GM19395 (cell line): ENCODE measurements at regions not wholly inside any gene's neighbourhood (a gene's known extent, or its start where the extent isn't known, plus 50 kb on each side); places are given as distances from the start of the nearest gene placed in this dataset.

Experiments used
- ATAC-seq: cut with Tn5 transposase; IDR thresholded peaks from one replicate; pipeline ENCODE4 v1.9.1; 2021; ENCODE audit warnings: mild to moderate bottlenecking, moderate library complexity; ENCODE audit not compliant: unreplicated experiment

DNA sequence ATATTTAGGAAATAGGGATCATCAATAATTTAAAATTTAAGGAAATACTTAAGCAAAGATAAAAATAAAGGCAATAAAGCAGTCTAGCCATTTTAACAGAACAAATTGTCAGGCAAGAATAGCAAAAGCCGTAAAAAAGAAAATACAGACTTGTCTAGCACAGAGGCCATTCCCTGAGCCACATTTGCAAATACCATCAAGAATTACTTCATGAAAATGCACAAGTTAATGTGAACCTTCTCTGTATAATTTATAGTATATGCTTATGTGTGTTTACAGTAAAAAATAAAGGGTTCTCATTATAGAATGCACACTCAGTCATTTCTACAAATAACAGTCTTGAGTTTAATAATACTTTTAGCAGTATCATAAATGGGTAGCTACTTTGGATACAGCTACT is 505.9 kb upstream of the CPEB2 start:
- ATAC-seq, result no peak

DNA sequence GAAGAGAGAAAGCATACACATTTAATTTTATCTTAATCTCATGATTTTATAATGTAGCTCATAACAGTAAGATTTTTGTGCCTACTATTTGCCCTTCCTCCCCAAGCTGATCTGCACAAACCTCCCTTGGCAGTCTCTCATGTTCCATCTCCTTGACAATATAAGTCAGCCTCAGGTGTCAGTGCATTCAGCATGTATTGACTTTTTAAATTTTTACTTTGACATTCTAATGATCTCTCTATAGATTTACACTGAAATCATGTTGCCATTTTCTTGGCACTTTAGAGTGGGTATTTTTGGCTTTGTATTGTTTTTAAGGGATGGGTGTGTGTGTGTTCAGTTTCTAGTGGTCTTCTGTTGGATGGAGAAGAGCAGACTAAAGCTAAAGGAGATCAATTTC is 505.3 kb upstream of the CPEB2 start:
- ATAC-seq, result no peak

DNA sequence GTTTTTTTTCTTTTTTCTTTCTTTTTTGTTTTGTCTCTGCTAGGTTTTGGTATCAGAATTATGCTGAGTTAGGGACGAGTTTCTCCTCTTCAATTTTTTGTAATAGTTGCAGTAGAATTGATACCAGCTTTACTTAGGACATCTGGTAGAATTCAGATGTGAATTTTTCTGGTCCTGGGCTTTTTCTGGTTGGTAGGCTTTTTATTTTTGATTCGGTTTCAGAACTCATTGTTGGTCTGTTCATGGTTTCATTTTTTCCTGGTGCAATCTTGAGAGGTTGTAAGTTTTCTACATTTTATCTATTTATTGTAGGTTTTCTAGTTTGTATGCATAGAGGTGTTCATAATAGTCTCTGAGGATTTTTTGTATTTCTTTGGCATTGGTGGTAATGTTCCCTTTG is 498.1 kb upstream of the CPEB2 start:
- ATAC-seq, result no peak

DNA sequence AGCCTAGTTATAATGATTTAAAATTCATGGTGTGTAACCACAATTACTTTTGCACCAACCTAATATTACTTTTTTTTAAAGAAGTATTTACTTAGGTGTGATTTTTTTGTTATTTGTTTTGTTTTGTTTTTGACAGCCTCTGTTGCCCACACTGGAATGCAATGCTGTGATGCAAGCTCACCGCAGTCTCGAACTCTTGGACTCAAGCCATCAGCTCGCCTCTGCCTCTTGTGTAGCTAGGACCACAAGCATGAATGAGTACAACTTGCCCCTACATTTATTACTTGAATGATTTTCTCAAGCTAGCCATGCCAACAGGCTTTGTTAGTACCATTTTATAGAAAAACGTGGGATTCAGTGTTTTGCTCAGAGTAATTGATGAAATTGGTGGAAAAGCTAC is 488.8 kb upstream of the CPEB2 start:
- ATAC-seq, result no peak

DNA sequence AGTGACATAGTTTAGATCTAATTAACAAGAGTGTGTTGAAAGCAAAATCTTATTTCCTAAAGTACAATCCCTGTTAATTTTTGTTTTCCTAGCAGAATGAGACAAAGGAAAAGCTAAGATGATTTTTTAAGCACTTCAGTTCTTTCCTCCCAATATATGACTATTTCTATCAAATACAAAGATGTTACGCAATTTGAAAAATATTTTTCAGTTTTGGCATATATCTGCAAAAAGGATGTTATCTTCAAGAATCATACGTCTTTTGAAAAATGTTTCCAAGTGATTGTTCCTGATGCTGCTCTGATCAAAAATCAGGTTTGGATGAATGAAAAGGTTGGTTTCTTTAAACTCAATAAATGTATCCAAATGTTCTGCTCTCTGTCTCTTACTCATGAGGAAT is 486.7 kb upstream of the CPEB2 start:
- no peak for ATAC-seq

DNA sequence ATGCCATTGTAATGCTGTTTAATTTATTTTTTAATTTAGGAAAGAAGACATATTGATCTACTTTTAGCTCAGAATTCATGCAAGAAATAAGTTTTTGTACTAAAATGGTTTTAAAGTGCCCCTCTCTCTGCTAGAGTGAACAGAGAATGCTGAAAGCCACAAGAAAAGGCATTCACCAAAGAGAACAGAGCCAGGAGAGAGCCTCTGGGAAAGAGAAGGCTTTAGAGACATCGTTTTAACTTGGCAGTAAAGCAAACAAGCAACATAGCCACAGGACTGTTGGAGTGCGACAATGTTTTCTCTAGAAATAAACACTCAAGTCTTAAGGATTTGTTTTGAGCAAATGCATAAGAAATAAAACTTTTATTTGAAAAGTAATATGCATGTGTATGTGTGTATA is 484.1 kb upstream of the CPEB2 start:
- ATAC-seq, result no peak

DNA sequence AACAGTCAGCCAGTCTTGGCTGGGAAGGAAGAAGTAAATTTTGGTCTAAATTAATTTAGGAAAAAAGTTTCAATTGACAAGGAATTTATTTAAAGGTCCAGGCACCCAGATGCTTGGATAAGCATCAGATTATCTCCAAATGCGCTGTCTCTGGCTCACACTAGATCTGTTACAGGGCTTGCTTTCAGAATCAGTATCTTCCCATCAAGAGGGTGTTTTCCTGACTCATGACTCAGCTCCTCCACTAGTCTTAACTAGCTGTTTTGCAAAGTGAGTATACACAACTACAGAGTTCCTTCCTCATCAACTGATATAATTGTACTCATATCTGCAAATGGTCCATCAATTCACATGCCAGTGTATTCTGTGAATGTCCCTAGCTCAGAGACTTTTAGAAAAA is 482.1 kb upstream of the CPEB2 start:
- ATAC-seq, result no peak

DNA sequence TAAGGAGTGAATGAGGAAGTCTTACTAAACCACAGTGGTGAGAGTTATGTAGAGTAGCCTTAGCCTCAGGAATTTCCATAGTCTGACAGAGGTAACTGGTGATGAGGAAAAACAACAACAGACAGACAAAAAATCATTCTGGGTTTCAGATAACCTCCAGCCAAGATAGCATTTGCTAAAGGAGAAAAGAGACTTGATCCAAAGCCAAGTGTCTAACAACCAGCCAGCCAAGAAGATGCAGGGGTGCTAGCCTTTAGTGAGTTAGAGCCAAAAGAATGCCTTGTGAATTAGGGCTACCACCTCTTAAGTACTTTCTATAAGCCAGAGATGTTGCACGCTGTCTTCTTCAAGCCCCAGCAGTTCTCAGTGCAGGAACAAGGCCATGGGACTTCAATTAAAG is 478.0 kb upstream of the CPEB2 start:
- ATAC-seq, result no peak

DNA sequence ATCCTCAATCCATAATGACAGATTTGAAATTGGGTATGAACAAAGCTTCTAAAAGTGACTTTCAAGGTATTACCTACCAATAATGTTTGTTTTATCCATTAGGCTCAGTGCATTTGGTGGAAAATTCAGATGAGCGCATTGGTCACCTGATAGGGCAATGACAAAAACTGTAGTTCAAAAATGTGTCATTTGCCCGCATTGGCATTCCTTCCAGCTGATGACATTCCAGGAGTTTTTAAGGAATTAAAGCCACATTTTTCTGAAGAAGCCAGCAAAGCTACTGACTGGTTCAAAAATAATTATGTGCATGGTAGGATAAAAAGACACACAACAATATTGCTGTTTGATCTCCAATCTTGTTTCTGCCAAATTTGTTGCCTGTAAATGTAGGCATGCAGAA is 473.4 kb upstream of the CPEB2 start:
- ATAC-seq, result no peak

DNA sequence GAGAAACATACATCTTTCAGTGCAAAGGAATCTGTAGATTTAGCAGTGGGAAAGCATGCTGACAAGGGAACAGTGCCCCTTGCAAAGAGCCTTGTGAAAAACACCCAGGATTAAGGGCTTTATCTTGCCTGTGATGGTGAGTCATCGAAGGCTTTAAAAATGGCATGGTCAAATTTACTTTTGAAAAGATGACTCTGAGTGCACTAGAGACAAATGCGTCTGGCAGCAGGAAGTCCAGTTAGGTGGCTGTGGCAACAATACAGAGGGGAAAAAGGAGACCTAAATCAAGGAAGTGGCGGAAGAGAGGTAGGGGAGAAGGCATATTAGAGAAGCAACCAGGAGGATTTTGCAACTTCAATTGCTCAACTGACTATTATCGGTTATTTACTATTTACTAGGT is 472.6 kb upstream of the CPEB2 start:
- ATAC-seq, result no peak

DNA sequence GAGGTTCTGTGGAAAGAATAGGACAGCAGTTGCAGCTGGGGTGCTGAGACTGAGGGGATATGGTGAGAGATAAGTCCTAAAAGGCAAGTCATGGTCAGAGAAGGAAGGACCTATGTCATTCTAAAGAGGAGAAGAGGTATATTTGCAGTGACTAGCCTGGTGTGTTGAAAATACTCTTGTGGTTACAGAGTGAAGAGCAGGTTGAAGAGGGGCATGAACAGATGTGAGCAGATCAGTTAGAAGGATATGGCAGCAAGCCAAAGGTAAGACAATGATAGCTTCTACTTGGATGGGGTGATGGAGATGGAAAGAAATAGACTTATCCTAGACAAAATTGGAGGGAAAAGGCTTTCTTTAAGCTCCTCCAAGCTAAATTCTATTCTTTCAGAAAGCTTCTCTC is 469.8 kb upstream of the CPEB2 start:
- no peak for ATAC-seq

DNA sequence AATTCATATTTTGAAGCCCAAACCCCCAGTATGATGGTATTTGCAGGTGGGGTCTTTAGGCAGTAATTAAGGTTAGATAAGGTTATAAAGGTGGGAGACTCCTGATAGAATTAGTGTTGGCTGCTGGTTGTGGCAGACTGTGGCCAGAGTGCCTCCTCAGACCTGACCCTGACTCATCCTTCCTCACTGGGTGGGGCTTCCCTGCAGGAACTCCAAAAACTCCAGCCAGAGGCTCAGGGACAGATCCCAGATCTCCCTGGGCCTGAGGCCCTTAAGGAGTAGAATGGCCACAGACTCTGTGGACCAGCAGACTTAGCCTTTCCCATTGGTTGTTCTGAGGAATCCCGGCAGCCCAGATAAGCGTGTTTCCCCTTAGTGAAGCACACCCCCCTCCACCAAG is 463.0 kb upstream of the CPEB2 start:
- ATAC-seq, result no peak

DNA sequence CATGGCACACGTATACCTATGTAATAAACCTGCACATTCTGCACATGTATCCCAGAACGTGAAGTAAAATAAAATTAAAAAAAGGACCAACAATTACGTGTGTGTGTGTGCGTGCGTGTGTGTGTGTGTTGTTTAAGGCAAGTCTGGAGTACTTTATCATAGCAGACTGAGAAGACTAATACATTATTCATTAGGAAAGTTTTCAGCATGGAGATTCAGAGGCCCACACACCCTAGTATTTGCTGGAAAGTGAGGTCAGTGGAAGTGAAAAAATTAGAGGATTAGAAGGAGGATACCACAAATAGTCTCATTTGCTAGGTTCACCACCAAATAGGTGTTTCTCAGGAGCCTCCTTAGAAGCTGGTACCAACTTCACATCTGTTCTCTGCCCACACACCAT is 457.1 kb upstream of the CPEB2 start:
- no peak for ATAC-seq

DNA sequence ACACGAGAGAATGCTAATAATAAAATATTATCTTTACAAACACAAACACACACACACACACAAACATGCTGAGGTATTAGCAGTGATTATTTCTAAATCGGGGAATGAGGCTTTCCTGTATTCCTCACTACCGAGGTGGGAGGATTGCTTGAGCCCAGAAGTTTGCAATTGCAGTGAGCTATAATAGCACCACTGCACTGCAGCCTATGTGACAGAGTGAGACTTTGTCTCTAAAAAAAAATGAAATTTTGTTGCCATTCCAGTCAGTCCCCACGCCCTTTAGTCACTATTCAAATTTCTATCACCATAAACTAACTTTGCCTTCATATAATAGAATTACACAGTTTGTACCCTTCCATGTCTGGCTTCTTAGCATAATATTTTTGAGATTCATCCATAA is 456.5 kb upstream of the CPEB2 start:
- ATAC-seq, result no peak

DNA sequence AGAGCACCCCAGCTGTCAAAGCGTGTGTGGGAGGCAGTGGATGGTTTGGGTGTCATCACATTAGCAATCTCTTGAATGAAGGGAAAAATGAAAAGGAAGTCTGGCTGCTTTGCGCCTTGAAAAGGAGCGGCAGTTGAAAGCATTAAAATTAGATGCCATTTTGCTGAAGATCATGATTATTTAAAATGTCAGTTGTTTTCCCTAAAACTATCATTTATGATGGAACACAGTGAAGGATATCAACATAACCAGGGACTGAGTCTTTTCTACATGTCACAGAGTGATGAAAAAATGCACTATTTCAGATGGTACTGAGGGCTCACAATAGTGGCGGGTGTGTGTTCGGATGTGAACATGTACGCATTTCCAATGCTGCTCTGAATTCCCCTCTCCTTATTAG is 450.2 kb upstream of the CPEB2 start:
- no peak for ATAC-seq

DNA sequence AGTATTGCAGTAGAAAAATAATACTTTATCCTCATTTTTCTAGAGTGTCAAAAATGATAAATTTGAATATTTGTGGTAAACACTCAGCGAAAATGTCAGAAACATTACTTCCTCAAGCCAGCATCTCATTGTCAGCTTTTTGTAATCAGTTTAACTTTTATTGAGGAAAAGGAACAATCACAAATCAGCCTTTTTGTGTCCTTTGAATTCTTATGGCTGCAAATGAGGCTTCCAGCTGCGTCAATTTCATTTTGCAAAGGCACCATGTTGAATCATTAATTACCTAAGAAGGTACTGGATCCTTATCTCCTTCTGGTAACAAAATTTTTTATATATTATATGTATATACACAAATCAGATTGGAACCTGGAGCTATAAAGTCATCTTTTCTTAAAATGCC is 442.6 kb upstream of the CPEB2 start:
- ATAC-seq, result no peak

DNA sequence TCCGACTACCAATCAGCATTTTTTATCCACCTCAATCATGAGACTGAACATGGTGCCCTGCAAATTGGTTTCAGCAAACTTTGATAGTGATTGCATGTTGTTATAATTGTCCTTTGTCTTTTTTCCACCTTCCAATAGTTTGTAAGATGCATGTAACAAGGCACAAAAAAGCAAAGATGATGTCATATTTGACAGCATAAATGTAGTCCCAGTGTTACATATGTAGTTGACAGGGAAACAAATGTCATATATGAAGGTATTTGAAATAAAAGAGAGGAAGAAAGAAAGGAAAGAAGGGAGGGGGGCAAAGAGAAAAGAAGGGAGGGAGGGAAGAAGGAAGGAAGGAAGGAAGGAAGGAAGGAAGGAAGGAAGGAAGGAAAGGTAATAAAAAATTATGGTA is 441.7 kb upstream of the CPEB2 start:
- no peak for ATAC-seq

DNA sequence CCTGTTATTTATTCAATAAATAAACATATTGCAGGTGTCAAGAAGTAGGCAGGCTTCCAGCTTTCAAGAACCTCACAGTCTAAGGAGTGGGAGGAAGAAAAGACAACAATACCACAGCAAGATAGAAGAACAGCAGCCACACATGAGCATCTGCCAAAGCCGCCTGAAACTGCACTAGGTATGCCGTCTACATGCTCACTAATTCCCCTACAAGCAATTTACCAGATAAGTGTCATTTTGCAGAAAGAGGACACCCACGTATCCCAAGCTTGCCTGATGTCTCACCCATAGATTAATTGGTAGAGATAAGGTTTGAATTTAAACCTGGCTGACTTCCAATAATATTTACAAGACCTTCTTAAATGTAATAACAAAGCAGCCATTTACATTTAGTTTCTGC is 439.4 kb upstream of the CPEB2 start:
- ATAC-seq, result no peak

DNA sequence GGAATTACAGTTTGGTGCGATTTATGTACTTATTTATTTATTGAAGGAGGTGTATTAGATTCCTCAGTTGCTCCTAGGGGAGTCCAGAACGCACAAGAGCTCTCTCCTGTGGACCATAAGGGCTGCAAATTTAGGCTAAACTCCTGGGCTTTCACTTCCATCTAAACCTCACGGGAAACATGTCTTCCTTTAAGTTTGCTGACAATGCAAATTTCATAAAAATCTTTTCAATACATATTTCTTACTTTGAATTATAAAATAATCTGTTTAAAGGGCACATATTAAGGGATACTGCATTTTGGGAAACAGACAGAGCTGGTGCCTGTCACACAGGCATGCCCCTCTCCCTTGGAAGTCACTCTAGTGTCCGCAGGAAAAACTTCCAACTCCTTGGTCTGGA is 438.0 kb upstream of the CPEB2 start:
- no peak for ATAC-seq

DNA sequence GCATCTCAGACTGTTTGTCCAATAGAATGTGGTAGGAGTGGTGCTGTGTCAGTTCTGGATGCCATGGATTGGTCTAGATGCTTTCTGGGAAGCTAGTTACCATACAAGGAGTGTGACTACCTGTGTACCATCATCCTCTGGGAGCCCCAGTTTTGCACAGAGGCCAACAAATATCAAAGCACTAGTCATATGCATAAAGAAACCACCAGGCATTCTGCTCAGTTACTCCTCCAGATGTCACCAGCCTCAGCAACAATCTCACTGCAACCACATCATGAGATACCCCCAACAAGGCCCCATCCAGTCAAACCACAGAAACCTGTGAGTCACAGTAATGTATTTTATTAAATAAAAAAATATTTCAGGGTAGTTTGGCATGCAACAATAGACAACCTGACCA is 435.8 kb upstream of the CPEB2 start:
- no peak for ATAC-seq

DNA sequence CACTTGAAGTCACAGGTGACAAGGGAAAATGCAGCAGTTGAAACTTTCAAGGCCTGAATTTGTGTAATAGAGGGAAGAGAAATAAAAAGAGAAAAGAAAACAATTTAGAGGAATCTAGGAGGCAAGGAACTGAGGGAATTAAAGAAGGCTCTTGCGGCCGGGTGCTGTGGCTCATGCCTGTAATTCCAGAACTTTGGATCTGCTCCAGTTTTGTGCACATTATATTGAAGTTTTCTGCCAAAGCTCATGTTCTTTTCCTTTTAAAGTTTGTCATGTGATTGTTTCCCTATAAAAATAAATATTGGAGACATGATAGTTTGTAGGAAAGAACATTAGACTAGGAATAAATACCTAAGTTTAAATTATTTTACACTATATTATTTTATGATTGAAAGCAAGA is 433.9 kb upstream of the CPEB2 start:
- no peak for ATAC-seq

DNA sequence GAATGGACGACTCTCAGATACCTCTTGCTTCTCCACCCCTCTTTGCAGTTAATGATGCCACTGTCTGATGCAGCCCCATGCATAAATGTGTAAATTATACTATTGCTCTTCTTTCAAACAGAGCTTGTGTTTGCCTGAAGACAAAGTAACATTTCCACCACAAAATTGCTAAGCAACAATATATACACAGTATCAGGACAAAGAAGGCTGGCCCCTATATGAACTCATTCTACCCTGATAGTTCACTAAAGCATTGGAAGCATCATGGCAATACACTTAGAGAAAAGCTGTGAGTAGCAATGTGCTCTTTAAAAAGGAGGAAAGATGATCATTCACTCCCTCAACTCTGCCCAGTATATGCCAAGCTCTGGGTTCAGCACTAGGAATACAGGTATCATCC is 427.0 kb upstream of the CPEB2 start:
- ATAC-seq, result no peak

DNA sequence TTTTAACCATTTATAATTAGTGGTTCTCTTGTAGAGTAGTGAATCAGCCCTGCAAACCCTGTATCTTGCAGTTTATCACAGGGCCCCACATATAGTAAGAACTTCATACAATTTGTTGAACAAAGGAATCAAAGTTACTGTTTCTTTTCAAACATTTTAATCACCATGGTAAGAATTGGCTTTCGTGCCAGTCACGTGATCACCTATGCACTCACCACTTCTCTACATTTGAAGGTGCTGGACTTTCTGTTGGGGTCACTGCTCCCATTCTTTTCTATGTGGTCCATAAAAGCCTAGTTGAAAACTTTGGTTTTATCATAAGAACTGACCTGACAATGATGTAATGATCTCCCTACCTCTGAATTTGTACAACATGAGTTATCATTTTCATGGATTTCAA is 426.4 kb upstream of the CPEB2 start:
- no peak for ATAC-seq

DNA sequence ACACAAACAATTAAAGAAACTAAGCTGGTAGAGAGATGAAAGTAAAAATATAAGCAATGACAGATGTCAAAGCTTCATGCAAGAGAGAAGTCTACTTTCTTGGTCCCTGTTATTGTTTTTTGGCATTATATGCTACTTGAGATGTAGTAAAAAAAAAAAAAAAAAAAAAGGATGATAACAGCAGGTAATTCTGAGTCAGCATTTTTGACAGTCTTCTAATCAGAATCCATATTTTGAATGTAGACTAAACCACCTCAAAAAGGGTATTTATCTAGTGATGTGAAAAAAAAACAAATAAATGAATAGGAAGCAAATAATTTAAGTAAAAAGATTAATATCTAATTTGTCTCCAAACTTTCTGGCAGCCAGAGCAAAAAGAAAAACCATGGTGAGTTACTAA is 422.2 kb upstream of the CPEB2 start:
- no peak for ATAC-seq
